Astrocyte (in vitro differentiated cells and primary cell): ENCODE measurements at regions not wholly inside any gene's neighbourhood (a gene's known extent, or its start where the extent isn't known, plus 50 kb on each side); places are given as distances from the start of the nearest gene placed in this dataset.

Experiments used
- DNase-seq: peaks from one replicate; pipeline ENCODE4 v3.0.0-alpha.2; 2010; ENCODE audit warnings: low read depth
- FAIRE-seq: peaks from 2 replicates; lab custom pipeline; 2011; peaks lifted over from hg19 to GRCh38; lab: Jason Lieb, UNC
- H2AFZ ChIP-seq: 2 replicates; pipeline ENCODE4 v1.6.0; 2012; ENCODE audit warnings: low read depth, low read length, inconsistent platforms
- H3K27ac ChIP-seq: 2 replicates; pipeline ENCODE4 v1.5.1; 2011; ENCODE audit warnings: low read depth, low read length, inconsistent platforms
- H3K27me3 ChIP-seq: 2 replicates; pipeline ENCODE4 v1.6.0; 2011; ENCODE audit warnings: low read length, inconsistent platforms; ENCODE audit not compliant: insufficient read depth
- H3K36me3 ChIP-seq: 2 replicates; pipeline ENCODE4 v1.5.1; 2011; ENCODE audit warnings: low read length, inconsistent platforms; ENCODE audit not compliant: insufficient read depth
- H3K4me1 ChIP-seq: 2 replicates; pipeline ENCODE4 v1.5.1; 2011; ENCODE audit warnings: low read length, inconsistent platforms; ENCODE audit not compliant: insufficient read depth
- H3K4me2 ChIP-seq: 2 replicates; pipeline ENCODE4 v1.6.0; 2012; ENCODE audit warnings: low read length, inconsistent platforms
- H3K4me3 ChIP-seq: 2 replicates; pipeline ENCODE4 v1.5.1; 2011; ENCODE audit warnings: low read depth, mild to moderate bottlenecking, low read length, inconsistent platforms; ENCODE audit not compliant: insufficient read depth
- H3K79me2 ChIP-seq: 2 replicates; pipeline ENCODE4 v1.6.0; 2012; ENCODE audit warnings: mild to moderate bottlenecking, low read length, inconsistent platforms; ENCODE audit not compliant: insufficient read depth
- H3K9ac ChIP-seq: 2 replicates; pipeline ENCODE4 v1.6.0; 2012; ENCODE audit warnings: mild to moderate bottlenecking, low read length, inconsistent platforms
- H3K9me3 ChIP-seq: 2 replicates; pipeline ENCODE4 v1.5.1; 2012; ENCODE audit warnings: low read depth, mild to moderate bottlenecking, low read length, inconsistent platforms; ENCODE audit not compliant: insufficient read depth
- H4K20me1 ChIP-seq: 2 replicates; pipeline ENCODE4 v1.6.0; 2012; ENCODE audit warnings: low read length, inconsistent platforms; ENCODE audit not compliant: insufficient read depth
- H3K27ac Mint-ChIP-seq: one replicate; pipeline ENCODE4 v1.8.0; 2021; ENCODE audit warnings: mild to moderate bottlenecking, mixed read lengths; ENCODE audit not compliant: unreplicated experiment
- H3K27me3 Mint-ChIP-seq: one replicate; pipeline ENCODE4 v1.8.0; 2021; ENCODE audit warnings: low read depth, mixed read lengths; ENCODE audit not compliant: unreplicated experiment
- H3K36me3 Mint-ChIP-seq: one replicate; pipeline ENCODE4 v1.8.0; 2021; ENCODE audit warnings: low read depth, mixed read lengths; ENCODE audit not compliant: unreplicated experiment
- H3K4me1 Mint-ChIP-seq: one replicate; pipeline ENCODE4 v1.8.0; 2021; ENCODE audit warnings: low read depth, mixed read lengths; ENCODE audit not compliant: unreplicated experiment
- H3K4me3 Mint-ChIP-seq: one replicate; pipeline ENCODE4 v1.8.0; 2021; ENCODE audit warnings: mild to moderate bottlenecking, moderate library complexity, mixed read lengths; ENCODE audit not compliant: unreplicated experiment
- H3K9me3 Mint-ChIP-seq: one replicate; pipeline ENCODE4 v1.8.0; 2021; ENCODE audit warnings: mild to moderate bottlenecking, mixed read lengths; ENCODE audit not compliant: unreplicated experiment
- EZH2 ChIP-seq: IDR thresholded peaks from 2 replicates; pipeline ENCODE4 v1.6.1; 2012; ENCODE audit warnings: mild to moderate bottlenecking, low read length, inconsistent platforms; ENCODE audit not compliant: insufficient read depth
- TF ChIP-seq, protein P1 (sequence below): IDR thresholded peaks from 2 replicates; pipeline ENCODE4 v1.5.1; 2011; ENCODE audit warnings: low read depth, mild to moderate bottlenecking, inconsistent platforms, low read length, moderate library complexity; ENCODE audit not compliant: insufficient read depth

- Histone ChIP-seq H3K36me3 (no peaks in the 10 kb centered on the region), H3K4me3 (no peak overlapping the region), H3K4me1 (no peaks in the 10 kb centered on the region), H4K20me1 (no peaks in the 10 kb centered on the region), H3K27ac (no peak overlapping the region), H3K9ac (no peak overlapping the region), H3K4me2 (no peak overlapping the region), H3K27me3 (no peaks in the 10 kb centered on the region), H2AFZ (no peak overlapping the region), H3K9me3 (no peaks in the 10 kb centered on the region), H3K79me2 (no peaks in the 10 kb centered on the region)
- Mint-ChIP-seq H3K4me3 (no peak overlapping the region), H3K9me3 (no peaks in the 10 kb centered on the region), H3K27ac (no peak overlapping the region), H3K36me3 (no peaks in the 10 kb centered on the region), H3K27me3 (peaks cover 4% of the 10 kb centered on the region), H3K4me1 (no peaks in the 10 kb centered on the region)
- no peak for TF ChIP-seq EZH2
- TF ChIP-seq, protein P1, sequence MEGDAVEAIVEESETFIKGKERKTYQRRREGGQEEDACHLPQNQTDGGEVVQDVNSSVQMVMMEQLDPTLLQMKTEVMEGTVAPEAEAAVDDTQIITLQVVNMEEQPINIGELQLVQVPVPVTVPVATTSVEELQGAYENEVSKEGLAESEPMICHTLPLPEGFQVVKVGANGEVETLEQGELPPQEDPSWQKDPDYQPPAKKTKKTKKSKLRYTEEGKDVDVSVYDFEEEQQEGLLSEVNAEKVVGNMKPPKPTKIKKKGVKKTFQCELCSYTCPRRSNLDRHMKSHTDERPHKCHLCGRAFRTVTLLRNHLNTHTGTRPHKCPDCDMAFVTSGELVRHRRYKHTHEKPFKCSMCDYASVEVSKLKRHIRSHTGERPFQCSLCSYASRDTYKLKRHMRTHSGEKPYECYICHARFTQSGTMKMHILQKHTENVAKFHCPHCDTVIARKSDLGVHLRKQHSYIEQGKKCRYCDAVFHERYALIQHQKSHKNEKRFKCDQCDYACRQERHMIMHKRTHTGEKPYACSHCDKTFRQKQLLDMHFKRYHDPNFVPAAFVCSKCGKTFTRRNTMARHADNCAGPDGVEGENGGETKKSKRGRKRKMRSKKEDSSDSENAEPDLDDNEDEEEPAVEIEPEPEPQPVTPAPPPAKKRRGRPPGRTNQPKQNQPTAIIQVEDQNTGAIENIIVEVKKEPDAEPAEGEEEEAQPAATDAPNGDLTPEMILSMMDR, result no peak
- FAIRE-seq, result no peak
- DNase-seq, result no peak
Measured at GRCh38 chr16:73418051-73418450, 370.1 kb upstream of the ZFHX3 start.

DNA sequence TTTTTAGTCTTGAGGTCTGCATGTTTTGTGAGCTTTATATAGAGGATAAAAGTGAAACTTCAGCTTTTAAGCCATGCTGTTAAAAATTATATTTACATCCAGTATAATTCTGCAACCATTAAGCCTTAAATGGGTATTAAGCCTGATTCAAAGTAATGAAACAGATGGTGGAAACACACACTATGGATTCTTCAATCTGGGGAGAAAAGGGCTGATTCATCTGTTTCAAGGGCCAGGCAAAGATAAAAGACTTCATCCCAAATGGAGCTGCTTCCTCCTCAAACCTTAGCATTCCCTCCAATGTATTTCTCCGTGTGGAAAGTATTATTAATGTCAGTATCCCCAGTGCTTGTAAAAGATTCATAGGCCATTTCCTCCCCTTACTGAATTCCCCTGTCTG, 367.4 kb upstream of the ZFHX3 start:
- Mint-ChIP-seq H3K4me3 (no peak overlapping the region), H3K4me1 (no peaks in the 10 kb centered on the region), H3K9me3 (no peaks in the 10 kb centered on the region), H3K36me3 (no peaks in the 10 kb centered on the region), H3K27me3 (peaks cover 8% of the 10 kb centered on the region), H3K27ac (no peak overlapping the region)
- no peaks in the 10 kb centered on the region for H3K9me3 ChIP-seq
- no peaks in the 10 kb centered on the region for H3K27me3 ChIP-seq
- H3K4me1 ChIP-seq, result no peaks in the 10 kb centered on the region
- H3K4me2 ChIP-seq, result no peak overlapping the region
- no peak overlapping the region for H3K27ac ChIP-seq
- no peak overlapping the region for H3K9ac ChIP-seq
- DNase-seq (no peak), FAIRE-seq (no peak)
- no peaks in the 10 kb centered on the region for H3K36me3 ChIP-seq
- TF ChIP-seq EZH2, result no peak
- TF ChIP-seq, protein P1, result no peak
- no peaks in the 10 kb centered on the region for H3K79me2 ChIP-seq
- H2AFZ ChIP-seq, result no peak overlapping the region
- H3K4me3 ChIP-seq, result no peak overlapping the region
- H4K20me1 ChIP-seq, result no peaks in the 10 kb centered on the region

DNA sequence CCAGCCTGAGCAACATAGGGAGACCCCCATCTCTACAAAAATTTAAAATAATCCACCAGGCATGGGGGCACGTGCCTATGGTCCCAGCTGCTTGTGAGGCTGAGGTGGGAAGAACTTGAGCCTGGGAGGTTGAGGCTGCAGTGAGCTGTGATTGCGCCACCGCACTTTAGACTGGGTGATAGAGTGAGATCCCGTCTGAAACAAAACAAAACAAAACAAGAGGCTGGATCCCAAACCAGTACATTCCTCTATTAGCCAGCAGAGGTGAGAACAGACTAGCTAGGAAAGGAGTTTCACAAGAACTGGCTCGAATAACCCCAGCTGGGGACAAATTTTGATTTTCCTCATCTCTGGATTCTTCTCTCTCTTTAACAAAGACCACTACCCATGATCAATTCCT, 366.7 kb upstream of the ZFHX3 start:
- Mint-ChIP-seq H3K4me3 (no peak overlapping the region), H3K4me1 (no peaks in the 10 kb centered on the region), H3K27me3 (peaks cover 8% of the 10 kb centered on the region), H3K27ac (no peak overlapping the region), H3K9me3 (no peaks in the 10 kb centered on the region), H3K36me3 (no peaks in the 10 kb centered on the region)
- no peak for TF ChIP-seq EZH2
- TF ChIP-seq, protein P1, result no peak
- FAIRE-seq (no peak), DNase-seq (no peak)
- no peak overlapping the region for H3K4me2 ChIP-seq
- H3K4me1 ChIP-seq, result no peaks in the 10 kb centered on the region
- no peak overlapping the region for H3K4me3 ChIP-seq
- H3K9ac ChIP-seq, result no peak overlapping the region
- no peaks in the 10 kb centered on the region for H3K79me2 ChIP-seq
- H3K27ac ChIP-seq, result no peak overlapping the region
- no peaks in the 10 kb centered on the region for H4K20me1 ChIP-seq
- H3K9me3 ChIP-seq, result no peaks in the 10 kb centered on the region
- no peaks in the 10 kb centered on the region for H3K36me3 ChIP-seq
- no peaks in the 10 kb centered on the region for H3K27me3 ChIP-seq
- H2AFZ ChIP-seq, result no peak overlapping the region
